HG02852 (cell line): ENCODE measurements at regions not wholly inside any gene's neighbourhood (a gene's known extent, or its start where the extent isn't known, plus 50 kb on each side); places are given as distances from the start of the nearest gene placed in this dataset.

Source experiments
- ATAC-seq: cut with Tn5 transposase; IDR thresholded peaks from one replicate; pipeline ENCODE4 v1.9.1; 2021; ENCODE audit warnings: mild to moderate bottlenecking, moderate library complexity; ENCODE audit not compliant: unreplicated experiment

- ATAC-seq: no peak
Observed at GRCh38 chr9:13721481-13722235, 442.2 kb upstream of the MPDZ start.

DNA sequence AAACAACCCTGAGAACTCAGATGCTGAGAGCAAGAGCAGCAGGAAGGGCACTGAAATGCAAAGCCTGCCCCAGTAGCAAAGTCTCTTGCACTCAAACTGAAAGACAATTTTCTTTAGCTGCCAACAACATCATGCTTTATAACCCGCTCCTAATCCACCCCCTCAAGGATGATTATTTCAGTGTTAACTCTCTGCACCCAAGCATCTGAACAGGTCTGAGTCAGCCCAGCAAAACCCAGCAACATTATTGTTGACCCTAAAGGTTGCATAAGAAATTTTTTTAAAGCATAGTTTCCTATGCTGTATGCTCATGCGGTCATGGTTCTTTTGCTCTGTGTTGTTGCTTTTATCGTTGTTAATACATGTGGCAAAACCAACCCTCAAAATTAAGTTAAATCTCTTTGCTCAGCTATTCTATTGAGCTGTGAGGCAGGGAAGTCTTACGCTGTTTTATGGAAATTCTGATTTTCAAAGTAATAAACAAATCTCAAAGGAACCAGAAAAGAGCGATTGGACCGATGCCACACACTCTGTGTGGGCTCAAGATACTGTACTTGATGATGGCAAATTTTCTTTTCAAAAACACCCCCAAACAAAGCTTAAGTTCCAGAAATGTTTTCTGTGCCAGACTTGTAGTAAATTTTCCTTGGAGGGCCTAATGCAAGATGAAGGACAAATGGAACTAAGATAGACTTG, 440.6 kb upstream of the MPDZ start:
- no peak for ATAC-seq

DNA sequence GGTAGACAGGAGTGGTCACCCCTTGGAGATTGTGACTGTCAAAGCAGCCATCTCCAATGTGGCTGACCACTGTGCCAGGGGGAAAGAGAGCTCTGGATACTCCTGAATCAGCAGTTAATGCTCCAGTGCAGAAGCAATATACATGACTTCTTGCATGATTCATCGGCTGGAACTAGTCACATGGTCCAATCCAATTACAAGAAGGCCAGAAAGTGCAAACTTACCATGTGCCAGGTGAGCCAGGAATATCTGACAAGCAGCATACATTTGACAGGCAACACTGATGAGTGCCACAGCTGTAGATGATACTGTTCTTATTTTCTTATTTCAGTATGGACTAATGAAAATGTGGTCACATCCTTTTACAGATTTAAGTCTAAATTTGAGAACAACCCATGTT, 440.0 kb upstream of the MPDZ start:
- no peak for ATAC-seq

- no peak for ATAC-seq
Observed at GRCh38 chr9:13718539-13718938, 439.0 kb upstream of the MPDZ start.

GRCh38 chr9:13718086-13718485, 438.6 kb upstream of the MPDZ start:
- ATAC-seq: no peak

DNA sequence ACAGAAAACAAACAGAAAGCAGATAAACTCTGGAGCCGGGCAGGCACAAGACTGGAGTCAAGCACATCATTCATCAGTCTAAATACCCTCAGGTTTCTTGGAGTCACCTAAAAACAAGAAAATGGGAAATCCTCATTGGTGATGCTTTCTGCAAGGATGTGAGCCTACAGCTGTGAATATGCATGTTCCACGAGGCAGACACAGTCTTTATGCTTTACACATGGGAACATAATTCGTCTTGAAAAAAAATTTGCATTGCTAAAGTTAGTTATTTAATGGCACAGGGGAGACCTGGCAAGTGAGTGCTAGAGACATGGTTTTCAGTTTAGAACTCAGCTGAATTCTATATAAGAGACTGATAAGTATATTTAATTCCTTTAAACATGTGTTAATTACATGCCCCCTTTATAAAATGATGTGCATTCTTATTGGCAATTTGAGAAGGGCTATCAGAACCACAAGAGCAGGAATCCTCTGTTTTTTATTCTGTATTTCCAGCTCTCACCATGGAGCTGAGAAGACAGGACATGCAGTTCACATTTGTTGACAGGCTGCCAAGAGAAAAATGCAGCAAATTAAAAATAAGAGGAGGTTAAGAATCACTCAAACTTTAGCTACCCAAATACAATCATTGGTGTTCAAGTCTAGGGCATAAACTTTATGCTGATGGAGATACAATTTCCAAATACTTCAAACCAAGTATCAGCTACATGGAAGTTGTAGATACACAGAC, 438.0 kb upstream of the MPDZ start:
- ATAC-seq: no peak

- no peak for ATAC-seq
Observed at GRCh38 chr9:13716601-13717321, 437.3 kb upstream of the MPDZ start.

DNA sequence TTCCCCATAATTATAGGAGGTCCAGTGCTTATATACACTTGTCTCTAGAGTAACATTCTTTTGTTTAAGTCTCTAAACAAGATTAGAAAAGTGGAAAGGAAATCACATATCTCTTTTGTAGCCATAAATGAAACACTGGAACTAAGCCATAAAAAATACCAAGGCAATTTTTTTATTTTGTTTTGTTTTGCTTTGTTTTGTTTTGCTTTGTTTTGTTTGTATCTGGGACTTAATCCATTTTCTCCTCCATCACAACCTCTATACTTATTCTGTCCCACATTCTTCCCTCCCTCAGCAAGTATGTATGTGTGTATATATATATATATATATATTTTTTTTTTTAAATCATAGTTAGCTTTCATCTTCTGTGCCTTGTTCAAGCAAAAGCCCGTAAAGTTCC, 436.6 kb upstream of the MPDZ start:
- ATAC-seq: no peak

DNA sequence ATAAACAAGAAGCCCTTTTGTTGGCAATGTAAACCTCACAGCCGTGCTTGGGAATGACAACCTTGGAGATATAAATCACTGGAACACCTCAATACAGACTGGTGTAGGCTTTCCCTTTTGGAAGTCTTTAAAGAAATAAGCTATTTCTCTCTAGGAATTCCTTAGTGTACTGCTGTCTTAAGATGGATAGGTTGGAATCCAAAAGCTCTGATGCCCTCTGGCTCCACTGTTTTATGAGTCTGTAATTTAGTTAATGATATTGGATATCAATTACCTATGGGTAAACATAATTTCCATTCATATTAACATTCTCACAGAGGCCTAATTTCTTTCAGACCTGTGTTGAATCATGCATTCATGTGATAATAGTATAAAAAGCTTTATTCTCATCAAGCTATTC, 435.9 kb upstream of the MPDZ start:
- no peak for ATAC-seq

DNA sequence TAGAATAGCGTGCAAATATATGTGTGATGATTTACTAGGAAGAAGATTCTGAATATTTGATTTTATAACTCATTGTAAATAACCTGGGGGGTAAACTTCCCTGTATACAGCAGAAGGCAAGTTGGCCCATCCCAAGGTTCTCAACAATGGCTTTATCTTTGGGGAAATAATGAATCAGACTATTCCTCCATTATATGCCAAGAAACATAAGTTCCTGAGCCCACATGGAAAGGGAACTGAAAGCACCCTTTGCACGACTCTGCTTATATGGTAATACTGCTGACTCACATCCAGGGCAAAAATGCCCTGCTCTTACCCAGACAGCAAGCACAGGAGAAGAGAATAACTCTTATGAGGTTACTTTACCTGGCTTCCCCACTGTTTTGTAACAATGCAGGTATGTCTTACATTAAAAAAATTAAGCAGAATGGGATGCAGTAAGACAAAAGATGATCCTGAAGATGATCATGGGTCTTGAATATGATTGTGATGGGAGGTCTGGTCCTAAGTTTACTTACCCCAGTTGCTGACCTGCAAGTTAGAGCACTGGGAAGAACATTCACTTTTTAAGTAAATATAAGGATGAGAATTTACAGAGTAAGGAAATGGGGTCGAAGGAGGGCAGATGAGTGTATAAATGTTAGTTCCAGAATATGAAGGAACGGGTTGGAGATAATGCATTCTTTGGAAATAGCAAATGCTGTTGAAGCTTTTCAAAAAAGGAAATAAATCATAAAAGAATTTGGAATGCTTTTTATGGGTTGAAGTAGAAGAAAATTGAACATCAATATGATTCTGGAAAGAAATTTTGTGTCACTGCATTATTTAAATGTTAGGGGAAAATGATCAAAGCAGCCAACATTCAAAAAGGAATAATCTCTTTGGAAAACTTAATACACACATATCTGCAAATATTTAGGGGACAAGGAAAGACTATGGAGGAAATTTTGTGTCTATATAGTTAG, 428.4 kb upstream of the MPDZ start:
- ATAC-seq: no peak

DNA sequence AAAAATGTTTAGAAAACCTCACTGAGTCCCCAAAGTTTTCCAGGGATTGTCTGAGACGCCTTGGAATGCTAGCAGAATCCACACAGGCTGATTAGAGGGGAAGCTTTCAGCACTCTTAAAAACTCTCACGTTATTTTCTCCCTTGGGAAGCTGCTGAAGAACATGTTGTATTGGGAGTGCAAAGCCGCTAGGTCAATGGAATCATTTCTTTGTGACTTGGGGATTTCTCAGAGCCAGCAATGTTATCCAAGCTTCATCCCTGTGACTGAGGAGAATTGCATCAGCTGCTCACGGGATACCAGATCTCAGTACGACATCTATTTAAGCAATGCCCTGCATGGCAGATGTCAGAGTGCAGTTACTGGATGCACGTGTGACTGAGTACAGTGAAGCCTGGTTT, 426.4 kb upstream of the MPDZ start:
- ATAC-seq: no peak

DNA sequence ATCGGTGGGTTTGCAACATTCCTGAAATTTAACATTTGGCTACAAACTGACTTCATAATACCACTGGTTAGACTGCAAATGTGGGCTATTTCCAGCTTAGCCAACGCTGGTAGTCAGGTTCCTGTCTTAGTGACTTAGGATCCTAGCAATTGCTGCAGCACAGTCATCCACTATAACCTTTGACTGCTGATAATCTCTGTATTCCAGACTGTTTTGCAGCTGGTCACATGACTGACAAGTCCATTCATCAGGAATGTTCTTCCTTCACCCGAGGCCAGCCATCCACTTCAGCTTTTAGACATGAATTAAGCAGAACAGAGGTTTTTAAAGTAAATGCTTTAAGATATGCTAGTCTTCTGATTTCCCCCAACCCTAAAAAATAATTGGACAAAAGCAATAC, 425.9 kb upstream of the MPDZ start:
- ATAC-seq: no peak

- no peak for ATAC-seq
Observed at GRCh38 chr9:13690595-13690994, 411.1 kb upstream of the MPDZ start.

DNA sequence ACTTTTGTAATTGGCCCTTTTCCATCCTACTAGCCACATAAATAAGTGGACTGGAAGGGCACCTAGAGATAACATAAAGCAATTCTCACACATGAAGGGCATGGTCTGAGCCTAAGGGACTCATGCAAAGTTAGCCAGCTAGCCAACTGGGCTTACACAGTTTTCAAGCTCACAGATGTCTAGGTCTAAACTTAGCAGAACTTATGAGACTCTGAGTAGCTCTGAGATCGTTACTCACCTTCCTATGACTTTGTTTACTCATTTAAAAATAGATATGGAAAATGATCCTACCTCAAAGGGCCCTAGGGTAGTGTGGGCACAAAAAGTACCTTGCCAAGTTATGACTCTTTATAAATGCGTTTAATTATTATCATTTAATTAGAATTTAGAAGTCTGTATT, 410.4 kb upstream of the MPDZ start:
- no peak for ATAC-seq

GRCh38 chr9:13688990-13689600, 409.6 kb upstream of the MPDZ start:
- no peak for ATAC-seq

DNA sequence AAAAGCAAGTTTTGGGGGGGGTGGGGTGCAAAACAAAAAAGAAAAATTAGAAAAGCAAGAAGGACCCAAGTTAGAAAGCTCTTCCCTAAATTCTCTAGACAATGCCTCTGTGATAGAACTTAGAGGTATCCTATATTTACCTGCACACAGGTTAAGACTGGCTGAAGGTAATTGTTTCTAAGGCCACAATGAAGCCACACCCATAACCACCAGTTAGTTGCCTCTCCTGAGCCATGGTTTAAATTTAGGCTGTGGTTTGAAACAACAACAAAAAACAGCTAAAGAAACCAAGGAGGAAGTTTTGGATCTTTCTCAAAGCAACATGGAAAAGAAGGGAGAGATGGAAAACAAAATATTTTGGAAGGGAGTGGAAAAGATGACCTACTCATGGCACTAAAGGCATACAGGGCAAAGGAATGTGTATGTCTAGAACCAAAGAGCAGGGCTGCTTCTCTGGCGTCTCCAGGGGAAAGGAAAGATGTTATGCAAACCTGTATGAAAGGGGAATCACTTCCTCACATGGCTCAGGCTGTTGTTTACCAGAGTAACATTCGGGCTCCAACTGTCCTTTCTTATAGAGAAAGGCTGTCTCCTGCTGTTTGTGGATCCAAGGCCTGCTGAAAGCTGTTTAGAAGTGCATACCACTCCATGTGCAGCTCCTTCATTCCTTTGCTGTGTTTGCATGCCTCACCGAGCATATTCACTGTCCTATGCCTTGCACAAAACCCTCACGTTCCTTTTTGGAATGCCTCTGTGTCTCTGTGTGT, 408.9 kb upstream of the MPDZ start:
- no peak for ATAC-seq

GRCh38 chr9:13684656-13685055, 405.2 kb upstream of the MPDZ start:
- ATAC-seq: no peak

DNA sequence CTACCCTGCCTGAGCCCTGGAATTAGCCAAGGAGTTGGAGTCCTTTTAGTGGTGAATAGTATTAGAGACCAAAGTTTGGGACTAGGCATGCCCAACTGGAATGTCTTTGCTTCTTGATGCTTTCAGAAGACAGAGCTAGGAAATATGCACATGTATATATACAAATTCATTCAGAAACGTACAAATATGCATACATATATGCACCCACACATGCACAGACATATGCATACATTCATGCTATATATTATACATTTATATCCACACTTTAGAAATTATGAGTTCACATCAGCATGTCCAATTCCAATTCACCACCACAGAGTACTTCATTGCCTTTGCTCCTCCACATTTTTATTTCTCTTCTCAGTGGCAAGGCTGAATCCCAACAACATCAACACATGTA, 398.3 kb upstream of the MPDZ start:
- ATAC-seq: no peak

DNA sequence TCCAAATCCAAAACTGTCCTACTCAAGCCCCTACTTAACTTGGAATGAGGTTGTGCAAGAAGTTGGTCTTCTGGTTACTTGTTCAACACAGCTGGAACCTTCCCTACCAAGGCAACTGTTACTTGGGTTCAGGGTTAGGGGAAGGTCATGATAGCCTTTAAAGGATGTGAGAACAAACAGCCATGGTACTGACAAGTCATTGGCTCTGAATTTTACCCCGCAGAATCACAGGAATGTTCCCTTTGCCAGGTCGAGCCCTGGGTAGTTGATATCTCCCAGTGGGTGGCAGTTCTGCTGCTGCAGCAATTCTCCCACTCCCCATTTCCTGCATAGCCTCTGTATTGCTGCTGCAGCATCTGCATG, 396.1 kb upstream of the MPDZ start:
- no peak for ATAC-seq
